ENCODE measurements at regions not wholly inside any gene's neighbourhood (a gene's known extent, or its start where the extent isn't known, plus 50 kb on each side); places are given as distances from the start of the nearest gene placed in this dataset.

DNA sequence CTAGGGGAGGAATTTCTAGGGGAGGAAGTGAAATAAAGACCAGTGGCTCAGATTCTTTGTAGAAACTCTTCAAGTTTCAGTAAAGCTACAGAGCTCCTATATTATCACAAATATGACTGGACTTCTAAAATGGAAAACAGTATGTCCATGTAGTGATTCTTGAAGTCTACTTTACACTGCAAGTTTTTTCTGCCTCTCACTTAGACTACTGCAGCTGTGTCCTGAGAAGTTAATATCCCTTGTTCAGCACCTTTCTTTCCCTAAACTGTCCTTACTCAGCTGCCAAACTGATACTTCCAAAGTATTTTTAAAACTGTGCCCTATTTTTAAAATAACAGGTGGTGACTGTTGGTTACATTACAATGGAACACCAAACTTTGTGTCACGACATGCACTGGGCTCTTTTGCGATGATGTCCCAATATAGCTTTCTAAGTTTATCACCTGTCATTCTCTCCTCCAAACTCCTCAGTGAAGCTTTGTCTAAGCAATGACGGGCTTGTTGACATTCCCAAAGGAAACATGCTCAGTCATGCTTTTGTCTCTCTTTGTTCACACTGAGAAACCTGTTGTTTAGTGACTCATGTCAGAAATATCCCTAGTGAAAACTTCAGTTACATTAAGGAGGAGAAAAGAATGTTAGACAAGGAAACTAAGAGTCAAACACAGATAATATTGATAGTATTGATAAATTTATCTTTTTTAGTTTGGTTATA, 341.1 kb downstream of the ARL6IP6 start:
- Histone ChIP-seq H3K36me3 (ENCODE audit: low read depth) (no peaks in the 10 kb centered on the region), H3K9me3 (no peaks in the 10 kb centered on the region), H3K4me1 (ENCODE audit: low read depth) (no peaks in the 10 kb centered on the region), H3K4me3 (no peak overlapping the region)
- intact Hi-C loops (cut with DNase I, micrococcal nuclease): no loop called here
- no peak for TF ChIP-seq CTCF (IDR thresholded peaks at IDR 0.05)
- no peak for ATAC-seq
- no peak for DNase-seq

DNA sequence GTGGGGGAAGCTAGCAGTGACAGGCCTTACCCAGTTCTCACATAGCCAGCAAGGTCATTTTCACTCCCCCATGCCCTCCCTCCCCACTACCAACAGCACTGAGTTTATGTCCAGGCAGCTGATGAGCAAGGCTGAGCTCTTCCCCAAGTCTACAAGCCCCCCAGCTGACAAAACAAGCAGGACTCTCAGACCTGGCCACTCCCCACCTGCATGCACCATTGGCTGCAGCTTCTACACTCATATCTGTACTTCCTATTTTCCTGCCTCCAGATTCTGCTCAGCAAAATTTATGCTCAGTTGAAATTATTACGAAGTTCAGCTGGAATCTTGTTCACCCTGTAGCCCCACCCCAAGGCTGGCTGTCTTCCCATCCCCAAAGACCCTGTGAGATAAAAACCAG, 339.3 kb downstream of the ARL6IP6 start:
- no peaks in the 10 kb centered on the region for H3K4me1 ChIP-seq (ENCODE audit: low read depth)
- H3K36me3 ChIP-seq (ENCODE audit: low read depth): no peaks in the 10 kb centered on the region
- no peaks in the 10 kb centered on the region for H3K9me3 ChIP-seq
- H3K4me3 ChIP-seq: no peak overlapping the region
- intact Hi-C loops (cut with DNase I, micrococcal nuclease): no loop called here
- TF ChIP-seq CTCF (IDR thresholded peaks at IDR 0.05): no peak
- ATAC-seq: no peak
- DNase-seq: no peak

DNA sequence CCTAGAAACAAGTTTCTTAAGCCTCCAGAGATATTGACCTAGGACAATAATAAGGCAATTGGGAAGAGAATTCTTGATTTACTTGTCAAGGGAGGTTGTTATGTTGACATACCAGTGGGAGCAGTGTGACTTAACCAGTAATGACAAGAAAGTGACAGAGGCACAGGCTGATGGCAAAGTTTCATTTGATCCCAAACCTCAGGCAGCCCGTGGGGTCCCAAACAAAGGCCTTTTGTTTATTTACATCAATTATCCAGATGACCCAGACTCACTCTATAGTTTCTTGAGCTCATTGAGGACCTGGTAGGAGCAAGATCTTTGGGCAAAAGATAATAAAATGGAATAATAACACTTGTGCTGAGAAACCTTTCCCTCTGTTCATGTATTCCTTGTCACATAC, 336.8 kb downstream of the ARL6IP6 start:
- H3K36me3 ChIP-seq (ENCODE audit: low read depth): no peaks in the 10 kb centered on the region
- TF ChIP-seq CTCF (IDR thresholded peaks at IDR 0.05): no peak
- no peaks in the 10 kb centered on the region for H3K9me3 ChIP-seq
- no peak for ATAC-seq
- intact Hi-C loops (cut with DNase I, micrococcal nuclease): no loop called here
- H3K4me1 ChIP-seq (ENCODE audit: low read depth): no peaks in the 10 kb centered on the region
- H3K4me3 ChIP-seq: no peak overlapping the region
- DNase-seq: no peak

DNA sequence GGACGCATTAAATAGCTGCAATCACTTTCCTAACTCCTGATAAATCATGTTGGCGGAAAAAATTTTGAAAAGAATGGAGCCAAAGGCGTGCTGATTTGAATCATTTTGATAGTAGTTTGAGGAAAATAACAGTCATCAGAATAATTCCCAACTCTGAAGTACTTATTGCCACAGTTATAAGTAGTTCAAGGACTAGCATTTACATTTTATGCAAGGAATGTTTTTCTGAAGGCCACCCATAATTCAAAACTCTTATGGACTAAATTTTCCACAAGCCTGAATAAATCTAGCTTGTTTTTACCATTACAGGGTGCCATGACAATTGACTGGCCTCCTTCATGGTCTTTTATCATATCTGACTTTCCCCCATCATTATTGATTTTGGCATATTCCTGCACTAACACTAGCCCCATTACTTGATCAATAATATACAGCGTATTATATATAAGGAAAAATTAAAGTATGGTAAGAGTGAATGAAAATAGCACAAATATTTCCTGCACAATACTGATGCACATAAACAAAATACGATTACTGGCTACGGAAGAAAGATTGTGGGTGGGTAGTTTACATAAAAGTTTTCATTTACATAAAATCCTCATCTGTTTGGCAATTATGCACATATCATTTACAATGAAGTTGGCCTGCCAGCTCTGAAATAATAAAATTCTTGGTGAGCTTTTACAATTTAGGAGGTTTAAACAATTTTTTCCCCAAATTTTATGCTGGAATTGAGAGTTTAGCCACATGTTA, 334.6 kb downstream of the ARL6IP6 start:
- no peak for TF ChIP-seq CTCF (IDR thresholded peaks at IDR 0.05)
- H3K4me1 ChIP-seq (ENCODE audit: low read depth): no peaks in the 10 kb centered on the region
- ATAC-seq: no peak
- no peaks in the 10 kb centered on the region for H3K9me3 ChIP-seq
- no peak overlapping the region for H3K4me3 ChIP-seq
- H3K36me3 ChIP-seq (ENCODE audit: low read depth): no peaks in the 10 kb centered on the region
- DNase-seq: no peak
- intact Hi-C loops (cut with DNase I, micrococcal nuclease): no loop called here

DNA sequence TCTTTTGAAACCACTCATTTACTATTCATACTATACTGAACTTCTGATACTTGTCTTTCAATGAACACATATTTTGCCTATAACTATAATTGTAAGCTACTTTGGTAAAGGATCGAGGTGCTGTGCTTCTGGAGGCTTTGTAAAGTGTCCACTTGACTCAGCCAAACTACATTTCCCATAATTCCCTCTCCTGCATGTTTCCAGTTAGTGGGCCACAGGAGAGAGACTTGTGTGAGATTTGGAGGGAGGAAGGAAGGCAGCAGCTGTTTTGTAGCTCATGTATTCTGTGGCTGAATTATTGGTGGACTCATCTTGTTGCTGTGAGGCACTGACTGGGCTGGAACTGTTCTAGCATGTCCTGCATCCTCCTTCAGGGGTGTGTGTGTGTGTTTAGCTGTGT, 328.8 kb downstream of the ARL6IP6 start:
- TF ChIP-seq CTCF (IDR thresholded peaks at IDR 0.05): no peak
- H3K36me3 ChIP-seq (ENCODE audit: low read depth): no peaks in the 10 kb centered on the region
- no peaks in the 10 kb centered on the region for H3K9me3 ChIP-seq
- H3K4me1 ChIP-seq (ENCODE audit: low read depth): no peaks in the 10 kb centered on the region
- DNase-seq (no peak), ATAC-seq (no peak)
- intact Hi-C loops (cut with DNase I, micrococcal nuclease): no loop called here
- no peak overlapping the region for H3K4me3 ChIP-seq

Data from mucosa of descending colon (tissue), 3 donors.